HCT116 (cell line): ENCODE measurements at regions not wholly inside any gene's neighbourhood (a gene's known extent, or its start where the extent isn't known, plus 50 kb on each side); places are given as distances from the start of the nearest gene placed in this dataset.

Experiments used
- EGR1 ChIP-seq: IDR thresholded peaks from 2 replicates; pipeline ENCODE4 v1.6.1; 2012; ENCODE audit warnings: low read depth
- EZH2phosphoT487 ChIP-seq: fragments of 200-600 bp; IDR thresholded peaks from 2 replicates; pipeline ENCODE4 v1.6.1; 2018; ENCODE audit warnings: antibody characterized with exemption, borderline replicate concordance
- POLR2AphosphoS5 ChIP-seq: IDR thresholded peaks from 2 replicates; pipeline ENCODE4 v1.6.1; 2011; ENCODE audit warnings: mild to moderate bottlenecking, low read depth, low read length, moderate library complexity
- YY1 ChIP-seq: IDR thresholded peaks from 2 replicates; pipeline ENCODE4 v1.6.1; 2011; ENCODE audit warnings: low read length, low read depth, moderate library complexity, mild to moderate bottlenecking; ENCODE audit not compliant: insufficient replicate concordance; ENCODE audit errors: extremely low read depth
- TF ChIP-seq, protein P1 (sequence below), 3 experiments: fragments of 200-600 bp in 1 of 3; sonication (generic) in 1 of 3; IDR thresholded peaks in 2 of 3; conservative IDR thresholded peaks in 1 of 3; 2 replicates each; pipeline ENCODE4 v1.5.1; 2012 to 2017; ENCODE audit warnings: low read depth in 2 of 3, low read length in 2 of 3, antibody characterized with exemption in 1 of 3, borderline replicate concordance in 1 of 3, control low read depth in 1 of 3, mild to moderate bottlenecking in 1 of 3, mixed read lengths in 1 of 3, mixed run types in 1 of 3, moderate library complexity in 1 of 3; ENCODE audit not compliant: insufficient read depth in 1 of 3
- TF ChIP-seq, protein P2 (sequence below): IDR thresholded peaks from 2 replicates; pipeline ENCODE4 v1.6.1; 2012

DNA sequence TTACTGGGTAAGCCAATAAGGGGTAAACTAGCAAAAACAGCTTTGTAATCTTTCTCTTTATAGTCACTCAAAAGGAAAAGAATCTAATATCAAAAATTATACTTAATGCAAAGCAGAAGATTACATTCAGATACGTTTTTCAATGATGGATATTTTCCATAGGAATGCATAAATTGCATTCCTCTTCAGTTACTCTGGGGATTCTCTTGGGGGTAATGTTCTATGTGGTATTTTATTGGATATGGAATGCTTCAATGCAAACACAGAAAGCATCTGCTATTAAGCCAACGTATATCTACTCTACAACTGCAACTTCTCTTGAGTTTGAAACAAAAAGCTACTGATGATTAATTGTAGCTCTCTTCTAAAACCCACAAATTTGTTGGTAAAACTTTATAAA is 106.0 kb downstream of the SLC41A2 start:
- TF ChIP-seq, protein P1, sequence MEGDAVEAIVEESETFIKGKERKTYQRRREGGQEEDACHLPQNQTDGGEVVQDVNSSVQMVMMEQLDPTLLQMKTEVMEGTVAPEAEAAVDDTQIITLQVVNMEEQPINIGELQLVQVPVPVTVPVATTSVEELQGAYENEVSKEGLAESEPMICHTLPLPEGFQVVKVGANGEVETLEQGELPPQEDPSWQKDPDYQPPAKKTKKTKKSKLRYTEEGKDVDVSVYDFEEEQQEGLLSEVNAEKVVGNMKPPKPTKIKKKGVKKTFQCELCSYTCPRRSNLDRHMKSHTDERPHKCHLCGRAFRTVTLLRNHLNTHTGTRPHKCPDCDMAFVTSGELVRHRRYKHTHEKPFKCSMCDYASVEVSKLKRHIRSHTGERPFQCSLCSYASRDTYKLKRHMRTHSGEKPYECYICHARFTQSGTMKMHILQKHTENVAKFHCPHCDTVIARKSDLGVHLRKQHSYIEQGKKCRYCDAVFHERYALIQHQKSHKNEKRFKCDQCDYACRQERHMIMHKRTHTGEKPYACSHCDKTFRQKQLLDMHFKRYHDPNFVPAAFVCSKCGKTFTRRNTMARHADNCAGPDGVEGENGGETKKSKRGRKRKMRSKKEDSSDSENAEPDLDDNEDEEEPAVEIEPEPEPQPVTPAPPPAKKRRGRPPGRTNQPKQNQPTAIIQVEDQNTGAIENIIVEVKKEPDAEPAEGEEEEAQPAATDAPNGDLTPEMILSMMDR (IDR thresholded peaks at IDR 0.05 in 2 of 3, conservative IDR thresholded peaks at IDR 0.05 in 1 of 3; ENCODE audit: borderline replicate concordance in 1 of 3, insufficient read depth in 1 of 3, low read depth in 2 of 3, low read length in 2 of 3) = no peak
- TF ChIP-seq EGR1 = no peak
- TF ChIP-seq YY1 = no peak
- TF ChIP-seq, protein P2, sequence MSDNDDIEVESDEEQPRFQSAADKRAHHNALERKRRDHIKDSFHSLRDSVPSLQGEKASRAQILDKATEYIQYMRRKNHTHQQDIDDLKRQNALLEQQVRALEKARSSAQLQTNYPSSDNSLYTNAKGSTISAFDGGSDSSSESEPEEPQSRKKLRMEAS = no peak
- TF ChIP-seq POLR2AphosphoS5 = no peak
- no peak for TF ChIP-seq EZH2phosphoT487
